ENCODE measurements at regions not wholly inside any gene's neighbourhood (a gene's known extent, or its start where the extent isn't known, plus 50 kb on each side); places are given as distances from the start of the nearest gene placed in this dataset.
"Not testable (repeated sequence)": the region's sequence is repeated elsewhere in the genome, so short reads cannot be mapped to it uniquely, and the experiment has no call there.

DNA sequence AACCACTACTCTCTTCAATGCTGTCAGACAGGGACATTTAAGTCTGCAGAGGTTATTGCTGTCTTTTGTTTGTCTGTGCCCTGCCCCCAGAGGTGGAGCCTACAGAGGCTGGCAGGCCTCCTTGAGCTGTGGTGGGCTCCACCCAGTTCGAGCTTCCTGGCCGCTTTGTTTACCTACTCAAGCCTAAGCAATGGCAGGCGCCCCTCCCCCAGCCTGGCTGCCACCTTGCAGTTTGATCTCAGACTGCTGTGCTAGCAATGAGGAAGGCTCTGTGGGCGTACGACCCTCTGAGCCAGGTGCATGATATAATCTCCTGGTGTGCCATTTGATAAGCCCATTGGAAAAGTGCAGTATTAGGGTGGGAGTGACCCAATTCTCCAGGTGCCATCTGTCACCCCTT lies 628.7 kb downstream of the GABRG2 start:
- TF ChIP-seq, protein P1, sequence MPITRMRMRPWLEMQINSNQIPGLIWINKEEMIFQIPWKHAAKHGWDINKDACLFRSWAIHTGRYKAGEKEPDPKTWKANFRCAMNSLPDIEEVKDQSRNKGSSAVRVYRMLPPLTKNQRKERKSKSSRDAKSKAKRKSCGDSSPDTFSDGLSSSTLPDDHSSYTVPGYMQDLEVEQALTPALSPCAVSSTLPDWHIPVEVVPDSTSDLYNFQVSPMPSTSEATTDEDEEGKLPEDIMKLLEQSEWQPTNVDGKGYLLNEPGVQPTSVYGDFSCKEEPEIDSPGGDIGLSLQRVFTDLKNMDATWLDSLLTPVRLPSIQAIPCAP (CRISPR knock-in tag; IDR thresholded peaks at IDR 0.05), result not testable (repeated sequence)
- TF ChIP-seq, protein P2, sequence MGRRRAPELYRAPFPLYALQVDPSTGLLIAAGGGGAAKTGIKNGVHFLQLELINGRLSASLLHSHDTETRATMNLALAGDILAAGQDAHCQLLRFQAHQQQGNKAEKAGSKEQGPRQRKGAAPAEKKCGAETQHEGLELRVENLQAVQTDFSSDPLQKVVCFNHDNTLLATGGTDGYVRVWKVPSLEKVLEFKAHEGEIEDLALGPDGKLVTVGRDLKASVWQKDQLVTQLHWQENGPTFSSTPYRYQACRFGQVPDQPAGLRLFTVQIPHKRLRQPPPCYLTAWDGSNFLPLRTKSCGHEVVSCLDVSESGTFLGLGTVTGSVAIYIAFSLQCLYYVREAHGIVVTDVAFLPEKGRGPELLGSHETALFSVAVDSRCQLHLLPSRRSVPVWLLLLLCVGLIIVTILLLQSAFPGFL (CRISPR knock-in tag; IDR thresholded peaks at IDR 0.05; ENCODE audit: borderline replicate concordance), result not testable (repeated sequence)
- TF ChIP-seq, protein P3, sequence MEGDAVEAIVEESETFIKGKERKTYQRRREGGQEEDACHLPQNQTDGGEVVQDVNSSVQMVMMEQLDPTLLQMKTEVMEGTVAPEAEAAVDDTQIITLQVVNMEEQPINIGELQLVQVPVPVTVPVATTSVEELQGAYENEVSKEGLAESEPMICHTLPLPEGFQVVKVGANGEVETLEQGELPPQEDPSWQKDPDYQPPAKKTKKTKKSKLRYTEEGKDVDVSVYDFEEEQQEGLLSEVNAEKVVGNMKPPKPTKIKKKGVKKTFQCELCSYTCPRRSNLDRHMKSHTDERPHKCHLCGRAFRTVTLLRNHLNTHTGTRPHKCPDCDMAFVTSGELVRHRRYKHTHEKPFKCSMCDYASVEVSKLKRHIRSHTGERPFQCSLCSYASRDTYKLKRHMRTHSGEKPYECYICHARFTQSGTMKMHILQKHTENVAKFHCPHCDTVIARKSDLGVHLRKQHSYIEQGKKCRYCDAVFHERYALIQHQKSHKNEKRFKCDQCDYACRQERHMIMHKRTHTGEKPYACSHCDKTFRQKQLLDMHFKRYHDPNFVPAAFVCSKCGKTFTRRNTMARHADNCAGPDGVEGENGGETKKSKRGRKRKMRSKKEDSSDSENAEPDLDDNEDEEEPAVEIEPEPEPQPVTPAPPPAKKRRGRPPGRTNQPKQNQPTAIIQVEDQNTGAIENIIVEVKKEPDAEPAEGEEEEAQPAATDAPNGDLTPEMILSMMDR (IDR thresholded peaks at IDR 0.05), result not testable (repeated sequence)
- TF ChIP-seq TCF7 (CRISPR knock-in tag; IDR thresholded peaks at IDR 0.05; ENCODE audit: low read depth); FOXP1 (CRISPR knock-in tag; IDR thresholded peaks at IDR 0.05; ENCODE audit: borderline replicate concordance); CREB1 (CRISPR knock-in tag; IDR thresholded peaks at IDR 0.05); ZNF263 (CRISPR knock-in tag; IDR thresholded peaks at IDR 0.05; ENCODE audit: low read depth): not testable (repeated sequence)

All from WTC11 (cell line).